H9 (cell line): ENCODE measurements at regions not wholly inside any gene's neighbourhood (a gene's known extent, or its start where the extent isn't known, plus 50 kb on each side); places are given as distances from the start of the nearest gene placed in this dataset.

Experiments
- DNase-seq: peaks from one replicate; pipeline ENCODE4 v3.0.0-alpha.2; 2017
- H2AFZ ChIP-seq: one replicate; pipeline ENCODE4 v1.6.1; 2013; ENCODE audit warnings: mild to moderate bottlenecking, low read length, control low read depth, moderate library complexity
- H2AK5ac ChIP-seq: 2 replicates; pipeline ENCODE4 v1.6.1; 2013; ENCODE audit warnings: low read length, control low read depth, mixed read lengths; ENCODE audit not compliant: insufficient read length
- H2BK120ac ChIP-seq: one replicate; pipeline ENCODE4 v1.6.1; 2013; ENCODE audit warnings: low read depth, mild to moderate bottlenecking, low read length, control low read depth, inconsistent platforms; ENCODE audit not compliant: poor library complexity, severe bottlenecking
- H2BK12ac ChIP-seq: 2 replicates; pipeline ENCODE4 v1.6.1; 2013; ENCODE audit warnings: low read length, control low read depth, mixed read lengths, low read depth; ENCODE audit not compliant: insufficient read length
- H2BK15ac ChIP-seq: 2 replicates; pipeline ENCODE4 v1.6.1; 2013; ENCODE audit warnings: low read depth, low read length, control low read depth
- H2BK20ac ChIP-seq: one replicate; pipeline ENCODE4 v1.6.1; 2013; ENCODE audit warnings: low read depth, mild to moderate bottlenecking, low read length, control low read depth, inconsistent platforms; ENCODE audit not compliant: poor library complexity, severe bottlenecking
- H2BK5ac ChIP-seq: 2 replicates; pipeline ENCODE4 v1.6.1; 2013; ENCODE audit warnings: low read length, control low read depth, mixed read lengths; ENCODE audit not compliant: insufficient read length
- H3K14ac ChIP-seq: 2 replicates; pipeline ENCODE4 v1.6.1; 2013; ENCODE audit warnings: low read length, control low read depth; ENCODE audit not compliant: insufficient read depth
- H3K18ac ChIP-seq: 2 replicates; pipeline ENCODE4 v1.6.1; 2013; ENCODE audit warnings: low read depth, mild to moderate bottlenecking, mixed read lengths, low read length, control low read depth; ENCODE audit not compliant: insufficient read length
- H3K23ac ChIP-seq: 2 replicates; pipeline ENCODE4 v1.6.1; 2013; ENCODE audit warnings: low read length, control low read depth, mixed read lengths, low read depth; ENCODE audit not compliant: insufficient read length
- H3K23me2 ChIP-seq: 2 replicates; pipeline ENCODE4 v1.6.1; 2013; ENCODE audit warnings: low read depth, mild to moderate bottlenecking, mixed read lengths, low read length, control low read depth; ENCODE audit not compliant: insufficient read length, poor library complexity, severe bottlenecking
- H3K27ac ChIP-seq: 2 replicates; pipeline ENCODE4 v1.5.1; 2013; ENCODE audit warnings: low read length, control low read depth, mixed read lengths, low read depth; ENCODE audit not compliant: insufficient read length
- H3K27me3 ChIP-seq: 2 replicates; pipeline ENCODE4 v1.6.1; 2013; ENCODE audit warnings: low read length, control low read depth, inconsistent platforms; ENCODE audit not compliant: insufficient read depth
- H3K4ac ChIP-seq: 2 replicates; pipeline ENCODE4 v1.6.1; 2013; ENCODE audit warnings: low read depth, mild to moderate bottlenecking, control low read depth, inconsistent platforms, low read length, moderate library complexity
- H3K4me1 ChIP-seq: 2 replicates; pipeline ENCODE4 v1.6.1; 2013; ENCODE audit warnings: low read length, control low read depth, inconsistent platforms; ENCODE audit not compliant: insufficient read depth
- H3K4me2 ChIP-seq: 2 replicates; pipeline ENCODE4 v1.6.1; 2013; ENCODE audit warnings: low read length, control low read depth, mixed read lengths; ENCODE audit not compliant: insufficient read length, insufficient read depth
- H3K56ac ChIP-seq: 2 replicates; pipeline ENCODE4 v1.6.1; 2013; ENCODE audit warnings: low read depth, mild to moderate bottlenecking, mixed read lengths, low read length, control low read depth; ENCODE audit not compliant: insufficient read length
- H3K79me1 ChIP-seq: 2 replicates; pipeline ENCODE4 v1.6.1; 2013; ENCODE audit warnings: low read depth, mild to moderate bottlenecking, moderate library complexity, low read length, control low read depth, inconsistent platforms; ENCODE audit not compliant: insufficient read depth, poor library complexity, severe bottlenecking
- H3K79me2 ChIP-seq: 2 replicates; pipeline ENCODE4 v1.6.1; 2013; ENCODE audit warnings: low read length, control low read depth, inconsistent platforms; ENCODE audit not compliant: insufficient read depth
- H3K9ac ChIP-seq: 2 replicates; pipeline ENCODE4 v1.6.1; 2013; ENCODE audit warnings: low read length, control low read depth, mixed read lengths; ENCODE audit not compliant: insufficient read length; ENCODE audit errors: extremely low read depth
- H3K9me3 ChIP-seq: one replicate; pipeline ENCODE4 v1.6.1; 2013; ENCODE audit warnings: low read depth, low read length, inconsistent platforms; ENCODE audit not compliant: control insufficient read depth
- H3T11ph ChIP-seq: one replicate; pipeline ENCODE4 v1.6.1; 2013; ENCODE audit warnings: mild to moderate bottlenecking, low read length, control low read depth, inconsistent platforms
- H4K20me1 ChIP-seq: one replicate; pipeline ENCODE4 v1.6.1; 2013; ENCODE audit not compliant: control insufficient read depth, insufficient read length, insufficient read depth
- H4K5ac ChIP-seq: 2 replicates; pipeline ENCODE4 v1.6.1; 2013; ENCODE audit warnings: low read depth, mild to moderate bottlenecking, mixed read lengths, low read length, control low read depth; ENCODE audit not compliant: insufficient read length
- H4K8ac ChIP-seq: replicated peaks from 2 replicates; pipeline ENCODE4 v1.6.1; 2013; ENCODE audit warnings: low read length, control low read depth, mixed read lengths, low read depth; ENCODE audit not compliant: insufficient read length
- H4K91ac ChIP-seq: 2 replicates; pipeline ENCODE4 v1.6.1; 2013; ENCODE audit warnings: low read depth, mild to moderate bottlenecking, moderate library complexity, mixed read lengths, low read length, control low read depth; ENCODE audit not compliant: insufficient read length
- H3K27ac Mint-ChIP-seq, 3 experiments: 2 replicates in 2 of 3; 3 replicates in 1 of 3; pipeline ENCODE4 v1.8.0; 2020 to 2021; ENCODE audit warnings: mixed read lengths in 3 of 3, mild to moderate bottlenecking in 1 of 3, moderate library complexity in 1 of 3
- H3K27me3 Mint-ChIP-seq: 2 replicates; pipeline ENCODE4 v1.8.0; 2021; ENCODE audit warnings: low read depth, mild to moderate bottlenecking, moderate library complexity, mixed read lengths
- H3K36me3 Mint-ChIP-seq, 3 experiments: 2 replicates in 2 of 3; 3 replicates in 1 of 3; pipeline ENCODE4 v1.8.0; 2020 to 2021; ENCODE audit warnings: low read depth in 3 of 3, mixed read lengths in 3 of 3; ENCODE audit not compliant: insufficient read depth in 1 of 3
- H3K4me1 Mint-ChIP-seq, 2 experiments: 2 replicates each; pipeline ENCODE4 v1.8.0; 2020; ENCODE audit warnings: mixed read lengths in 2 of 2
- H3K4me3 Mint-ChIP-seq, 2 experiments: 2 replicates in 1 of 2; 3 replicates in 1 of 2; pipeline ENCODE4 v1.8.0; 2020 to 2021; ENCODE audit warnings: mild to moderate bottlenecking in 2 of 2, mixed read lengths in 2 of 2, moderate library complexity in 1 of 2
- H3K9me3 Mint-ChIP-seq, 2 experiments: 2 replicates in 1 of 2; 3 replicates in 1 of 2; pipeline ENCODE4 v1.8.0; 2020; ENCODE audit warnings: mild to moderate bottlenecking in 2 of 2, mixed read lengths in 2 of 2, moderate library complexity in 1 of 2
- CTCF ChIP-seq: fragments of 200-600 bp; sonication (generic); conservative IDR thresholded peaks from 3 replicates; pipeline ENCODE4 v1.8.0; 2021; ENCODE audit warnings: antibody characterized with exemption, mild to moderate bottlenecking
- WGBS: extraction: QIAGEN DNeasy Blood & Tissue Kit; methylation state at CpG from one replicate; pipeline ENCODE4 v1.1.7; 2013; ENCODE audit warnings: missing lambda C conversion rate, low lambda C conversion rate, mixed read lengths; ENCODE audit not compliant: insufficient read length; ENCODE audit errors: extremely low coverage; 5-methylcytosine and 5-hydroxymethylcytosine counted together

GRCh38 chr12:67721248-67721647 lies 72.7 kb downstream of the DYRK2 start:
- Histone ChIP-seq H3K79me2 (no peaks in the 10 kb centered on the region), H3T11ph (no peak overlapping the region), H3K27ac (no peak overlapping the region), H2BK20ac (no peak overlapping the region), H3K4me1 (no peaks in the 10 kb centered on the region), H3K18ac (no peak overlapping the region), H3K27me3 (no peaks in the 10 kb centered on the region), H3K4me2 (no peak overlapping the region), H2BK15ac (no peak overlapping the region), H3K9ac (no peak overlapping the region), H2BK5ac (no peak overlapping the region), H4K5ac (no peak overlapping the region), H3K9me3 (no peaks in the 10 kb centered on the region), H2BK120ac (no peak overlapping the region), H3K23me2 (no peaks in the 10 kb centered on the region), H3K79me1 (no peaks in the 10 kb centered on the region), H3K14ac (no peak overlapping the region), H3K4ac (no peak overlapping the region), H2BK12ac (no peak overlapping the region), H2AK5ac (no peak overlapping the region), H4K91ac (no peak overlapping the region), H3K56ac (no peak overlapping the region), H2AFZ (no peak overlapping the region), H4K20me1 (no peaks in the 10 kb centered on the region), H3K23ac (no peak overlapping the region), H4K8ac (no peak overlapping the region)
- WGBS: no CpG with 5 or more reads among the region's 4 CpGs
- no peak for DNase-seq
- H3K4me3 Mint-ChIP-seq: no peak overlapping the region
- TF ChIP-seq CTCF: no peak
- H3K9me3 Mint-ChIP-seq: no peaks in the 10 kb centered on the region
- H3K4me1 Mint-ChIP-seq: no peaks in the 10 kb centered on the region
- no peaks in the 10 kb centered on the region; a peak in 1 of 7 replicates for H3K36me3 Mint-ChIP-seq
- no peaks in the 10 kb centered on the region for H3K27me3 Mint-ChIP-seq
- H3K27ac Mint-ChIP-seq: no peak overlapping the region
